Gastrocnemius medialis (tissue), 4 donors: ENCODE measurements at regions not wholly inside any gene's neighbourhood (a gene's known extent, or its start where the extent isn't known, plus 50 kb on each side); places are given as distances from the start of the nearest gene placed in this dataset.

Experiments
- ATAC-seq, 2 donors: fragments of 150-250 bp; one replicate each; pipeline ENCODE4 v1.9.1; 2016
- DNase-seq, 2 donors: peaks; one replicate each; pipeline ENCODE4 v3.0.0-alpha.2; 2019
- H3K27ac ChIP-seq, 4 donors: fragments of 200-600 bp; sonication (generic); 1 replicate in 1 of 4; 2 replicates in 3 of 4; pipeline ENCODE4 v1.5.1; 2016 to 2018; ENCODE audit warnings: mild to moderate bottlenecking in 2 of 4, moderate library complexity in 1 of 4
- H3K27me3 ChIP-seq, 3 donors: fragments of 200-600 bp; sonication (generic) in 2 of 3; 1 replicate in 1 of 3; 2 replicates in 2 of 3; pipeline versions ENCODE4 v1.5.1 to v1.6.0; 2016 to 2019; ENCODE audit warnings: mild to moderate bottlenecking in 1 of 3, moderate library complexity in 1 of 3
- H3K36me3 ChIP-seq, 2 donors: fragments of 200-600 bp; sonication (generic) in 1 of 2; one replicate each; pipeline ENCODE4 v1.5.1; 2017 to 2018
- H3K4me1 ChIP-seq, 2 donors: fragments of 200-600 bp; sonication (generic) in 1 of 2; one replicate each; pipeline ENCODE4 v1.5.1; 2016 to 2017; ENCODE audit warnings: mild to moderate bottlenecking in 2 of 2
- H3K4me3 ChIP-seq, 4 donors: fragments of 200-600 bp; sonication (generic) in 3 of 4; 1 replicate in 1 of 4; 2 replicates in 3 of 4; pipeline ENCODE4 v1.5.1; 2016 to 2019; ENCODE audit warnings: mild to moderate bottlenecking in 2 of 4
- H3K9me3 ChIP-seq, 3 donors: fragments of 200-600 bp; sonication (generic) in 2 of 3; 1 replicate in 1 of 3; 2 replicates in 2 of 3; pipeline ENCODE4 v1.5.1; 2016 to 2019
- CTCF ChIP-seq, 5 experiments: fragments of 450-650 bp in 3 of 5; fragments of 200-600 bp in 2 of 5; sonication (generic) in 2 of 5; IDR thresholded peaks in 4 of 5; conservative IDR thresholded peaks in 1 of 5; 1 replicate in 4 of 5; 2 replicates in 1 of 5; pipeline ENCODE4 v1.5.1; 2016 to 2019; ENCODE audit warnings: antibody characterized with exemption in 5 of 5, mild to moderate bottlenecking in 3 of 5, moderate library complexity in 3 of 5
- POLR2A ChIP-seq, 2 donors: fragments of 450-650 bp; IDR thresholded peaks; one replicate each; pipeline ENCODE4 v1.6.1; 2017; ENCODE audit warnings: antibody characterized with exemption in 2 of 2, mild to moderate bottlenecking in 2 of 2, moderate library complexity in 2 of 2
- in situ Hi-C, 4 donors: fragments of 200-750 bp; cut with MboI; loops; one replicate each; pipeline versions ENCODE4 v1.15.0 to v1.8.0; 2017; ENCODE audit warnings: low sequenced_read_pairs in 4 of 4
- intact Hi-C: fragments of 100-400 bp; cut with DNase I; formaldehyde crosslinking; loops from one replicate; pipeline ENCODE4 v1.15.1; 2023; ENCODE audit warnings: low total_unique reads

- Histone ChIP-seq H3K27me3 (no peaks in the 10 kb centered on the region), H3K4me1 (no peaks in the 10 kb centered on the region), H3K4me3 (no peak overlapping the region), H3K9me3 (no peaks in the 10 kb centered on the region), H3K36me3 (no peaks in the 10 kb centered on the region), H3K27ac (no peak overlapping the region)
- DNase-seq: no peak
- no peak for ATAC-seq
- intact Hi-C loops: no loop called here
- TF ChIP-seq POLR2A (IDR thresholded peaks at IDR 0.05) (no peak), CTCF (IDR thresholded peaks at IDR 0.05 in 4 of 5, conservative IDR thresholded peaks at IDR 0.05 in 1 of 5) (no peak)
- in situ Hi-C loops: no loop called here
Observed at GRCh38 chr1:237981223-237981622, 90.5 kb upstream of the ZP4 start.

DNA sequence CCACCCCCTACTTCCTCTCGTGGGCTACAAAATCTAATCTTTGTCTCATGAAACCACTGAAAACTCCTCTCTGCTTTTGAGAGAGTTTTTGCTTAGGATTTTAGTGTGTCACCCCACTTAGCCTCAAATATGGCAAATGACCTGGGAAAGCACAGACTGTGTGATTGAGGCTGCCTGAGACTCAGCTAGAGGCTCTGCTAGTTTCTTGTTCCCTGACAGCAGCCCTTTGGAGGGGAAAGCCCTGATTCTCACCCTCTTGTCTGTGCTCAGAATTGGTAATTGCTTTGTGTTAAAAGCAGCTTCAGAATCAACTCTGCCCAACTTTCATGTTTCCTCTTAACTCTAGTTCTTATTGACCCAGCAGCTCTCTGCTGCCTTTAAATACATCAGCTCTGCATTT is 85.6 kb upstream of the ZP4 start:
- in situ Hi-C loops: no loop called here
- no peaks in the 10 kb centered on the region for H3K27me3 ChIP-seq
- H3K27ac ChIP-seq: no peak overlapping the region
- no peaks in the 10 kb centered on the region for H3K4me1 ChIP-seq
- no peaks in the 10 kb centered on the region for H3K36me3 ChIP-seq
- intact Hi-C loops: no loop called here
- DNase-seq (no peak), ATAC-seq (no peak)
- H3K9me3 ChIP-seq: no peaks in the 10 kb centered on the region
- no peak overlapping the region for H3K4me3 ChIP-seq
- TF ChIP-seq CTCF (IDR thresholded peaks at IDR 0.05 in 4 of 5, conservative IDR thresholded peaks at IDR 0.05 in 1 of 5) (no peak), POLR2A (IDR thresholded peaks at IDR 0.05) (no peak)

- ATAC-seq: no peak
- H3K4me3 ChIP-seq: no peak overlapping the region
- in situ Hi-C loops: no loop called here
Observed at GRCh38 chr1:237975903-237976302, 85.2 kb upstream of the ZP4 start.

DNA sequence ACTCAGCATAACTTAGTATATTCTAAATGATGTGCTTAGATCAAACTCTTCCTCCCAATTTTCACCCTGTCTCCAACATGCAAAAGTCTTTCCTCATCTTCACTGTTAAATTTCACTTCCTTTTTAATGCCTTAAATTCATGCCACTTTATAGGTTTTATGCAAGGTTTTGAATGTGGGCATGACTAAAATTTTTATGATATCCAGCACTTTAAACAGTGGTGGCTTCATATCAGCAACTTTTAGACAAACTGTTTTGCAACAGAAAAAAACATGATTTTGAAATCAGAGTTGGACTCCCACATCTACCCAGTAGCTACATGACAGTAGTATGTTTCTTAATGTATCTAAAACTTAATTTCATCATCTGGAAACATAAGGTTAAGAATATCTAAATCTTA is 84.7 kb upstream of the ZP4 start:
- intact Hi-C loops (no loop called here), in situ Hi-C loops (no loop called here)
- H3K9me3 ChIP-seq: no peaks in the 10 kb centered on the region
- H3K27ac ChIP-seq: no peak overlapping the region
- no peaks in the 10 kb centered on the region for H3K4me1 ChIP-seq
- ATAC-seq (no peak), DNase-seq (no peak)
- no peaks in the 10 kb centered on the region for H3K27me3 ChIP-seq
- H3K4me3 ChIP-seq: no peak overlapping the region
- TF ChIP-seq CTCF (IDR thresholded peaks at IDR 0.05 in 4 of 5, conservative IDR thresholded peaks at IDR 0.05 in 1 of 5) (no peak), POLR2A (IDR thresholded peaks at IDR 0.05) (no peak)
- no peaks in the 10 kb centered on the region for H3K36me3 ChIP-seq

More at GRCh38 chr1:237975903-237976302, 85.2 kb upstream of the ZP4 start:
- Histone ChIP-seq H3K27ac (no peak overlapping the region), H3K27me3 (no peaks in the 10 kb centered on the region), H3K4me1 (no peaks in the 10 kb centered on the region), H3K9me3 (no peaks in the 10 kb centered on the region), H3K36me3 (no peaks in the 10 kb centered on the region)
- no peak for TF ChIP-seq POLR2A (IDR thresholded peaks at IDR 0.05)
- no peak for TF ChIP-seq CTCF (IDR thresholded peaks at IDR 0.05 in 4 of 5, conservative IDR thresholded peaks at IDR 0.05 in 1 of 5)
- no peak for DNase-seq
- intact Hi-C loops: no loop called here

DNA sequence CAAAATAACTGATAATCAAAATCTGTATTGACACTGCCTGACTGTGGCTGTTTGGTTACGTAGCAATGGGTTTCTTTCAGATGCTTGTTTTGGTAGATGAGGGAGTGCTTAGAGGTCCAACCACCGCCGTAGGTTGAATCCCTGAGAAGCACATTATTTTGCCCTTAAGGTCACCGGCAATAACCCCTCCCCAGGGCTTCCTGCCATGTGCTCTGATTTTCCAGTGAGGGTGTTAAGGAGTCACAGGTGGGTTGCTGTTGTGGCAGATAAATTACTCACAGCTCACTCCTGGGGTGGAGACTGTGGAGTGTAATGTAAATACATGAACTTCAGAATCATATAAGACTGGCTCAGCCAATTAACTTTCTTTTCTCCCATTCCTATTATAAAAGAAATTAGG is 81.5 kb upstream of the ZP4 start:
- in situ Hi-C loops (no loop called here), intact Hi-C loops (no loop called here)
- Histone ChIP-seq H3K36me3 (no peaks in the 10 kb centered on the region), H3K27me3 (no peaks in the 10 kb centered on the region), H3K4me1 (no peaks in the 10 kb centered on the region), H3K27ac (no peak overlapping the region), H3K9me3 (no peaks in the 10 kb centered on the region), H3K4me3 (no peak overlapping the region)
- no peak for TF ChIP-seq POLR2A (IDR thresholded peaks at IDR 0.05)
- TF ChIP-seq CTCF (IDR thresholded peaks at IDR 0.05 in 4 of 5, conservative IDR thresholded peaks at IDR 0.05 in 1 of 5): no peak
- ATAC-seq (no peak), DNase-seq (no peak)
